GM13976 (cell line): ENCODE measurements at regions not wholly inside any gene's neighbourhood (a gene's known extent, or its start where the extent isn't known, plus 50 kb on each side); places are given as distances from the start of the nearest gene placed in this dataset.

ENCODE experiments used
- DNase-seq: peaks from one replicate; pipeline ENCODE4 v3.0.0; 2012; ENCODE audit warnings: low spot score
- in situ Hi-C: fragments of 300-500 bp; cut with MboI; formaldehyde crosslinking; loops from one replicate; pipeline ENCODE4 v1.12.0; 2022; ENCODE audit warnings: low sequenced_read_pairs, mixed read lengths, inconsistent platforms; ENCODE audit not compliant: unreplicated experiment
- TF ChIP-seq, protein P1 (sequence below): IDR thresholded peaks from 2 replicates; pipeline ENCODE4 v1.5.1; 2012; ENCODE audit warnings: borderline replicate concordance, mild to moderate bottlenecking; ENCODE audit not compliant: insufficient read depth; ENCODE audit errors: extremely low read depth, missing control alignments, control extremely low read depth

DNA sequence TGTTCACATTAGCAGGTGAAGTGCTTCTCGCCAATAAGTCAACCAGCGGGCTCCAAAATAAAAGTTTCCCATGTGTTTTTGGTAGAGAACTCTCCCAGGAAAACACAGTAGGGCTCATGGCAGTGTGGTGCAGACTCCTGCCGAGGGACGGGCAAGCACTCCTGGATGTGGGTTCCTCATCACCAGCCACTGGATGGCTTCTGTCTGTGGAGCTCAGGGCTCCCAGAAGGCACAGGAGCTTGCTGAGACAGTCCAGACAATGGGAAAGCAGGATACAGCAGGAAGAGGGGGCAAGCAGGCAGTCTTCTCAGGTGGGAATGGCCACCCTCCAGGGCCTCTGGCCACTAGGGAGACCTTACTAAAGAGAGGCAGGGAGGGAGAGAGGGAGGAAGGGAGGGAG, 142.4 kb downstream of the HSD17B3 start:
- in situ Hi-C loops: no loop called here
- no peak for DNase-seq

DNA sequence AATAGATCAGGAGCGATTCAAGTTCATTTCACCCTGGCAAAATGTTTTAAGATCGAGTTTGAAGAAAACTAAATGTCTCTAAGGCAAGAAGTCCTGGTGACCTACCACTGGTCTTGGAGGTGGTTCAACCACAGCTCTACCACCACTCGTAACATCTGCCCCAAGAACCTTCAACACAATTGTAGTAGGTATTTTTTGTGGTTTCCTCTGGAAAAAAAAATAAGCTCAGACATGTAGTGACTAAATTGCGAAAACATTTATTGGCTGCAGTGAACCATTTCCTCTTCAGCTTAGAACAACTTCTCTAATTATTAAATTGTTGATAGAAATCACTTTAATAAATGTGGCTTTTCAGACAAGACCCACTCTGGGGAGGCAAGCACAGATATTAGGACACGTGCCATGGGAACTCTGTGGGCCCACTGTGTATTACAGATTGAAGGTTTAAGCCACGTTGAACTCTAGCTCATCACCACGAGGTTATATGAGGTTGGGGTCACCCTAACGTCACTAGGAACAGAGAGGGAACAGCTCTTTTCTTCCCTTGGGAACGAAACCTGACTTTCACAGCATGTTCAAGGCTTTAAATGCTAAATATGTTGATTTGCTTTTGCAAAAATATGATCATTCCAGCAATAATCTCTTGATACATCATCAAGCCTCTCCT, 142.9 kb downstream of the HSD17B3 start:
- TF ChIP-seq, protein P1, sequence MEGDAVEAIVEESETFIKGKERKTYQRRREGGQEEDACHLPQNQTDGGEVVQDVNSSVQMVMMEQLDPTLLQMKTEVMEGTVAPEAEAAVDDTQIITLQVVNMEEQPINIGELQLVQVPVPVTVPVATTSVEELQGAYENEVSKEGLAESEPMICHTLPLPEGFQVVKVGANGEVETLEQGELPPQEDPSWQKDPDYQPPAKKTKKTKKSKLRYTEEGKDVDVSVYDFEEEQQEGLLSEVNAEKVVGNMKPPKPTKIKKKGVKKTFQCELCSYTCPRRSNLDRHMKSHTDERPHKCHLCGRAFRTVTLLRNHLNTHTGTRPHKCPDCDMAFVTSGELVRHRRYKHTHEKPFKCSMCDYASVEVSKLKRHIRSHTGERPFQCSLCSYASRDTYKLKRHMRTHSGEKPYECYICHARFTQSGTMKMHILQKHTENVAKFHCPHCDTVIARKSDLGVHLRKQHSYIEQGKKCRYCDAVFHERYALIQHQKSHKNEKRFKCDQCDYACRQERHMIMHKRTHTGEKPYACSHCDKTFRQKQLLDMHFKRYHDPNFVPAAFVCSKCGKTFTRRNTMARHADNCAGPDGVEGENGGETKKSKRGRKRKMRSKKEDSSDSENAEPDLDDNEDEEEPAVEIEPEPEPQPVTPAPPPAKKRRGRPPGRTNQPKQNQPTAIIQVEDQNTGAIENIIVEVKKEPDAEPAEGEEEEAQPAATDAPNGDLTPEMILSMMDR: no peak
- DNase-seq: no peak

More for the DNA sequence above, 142.4 kb downstream of the HSD17B3 start:
- TF ChIP-seq, protein P1: no peak

DNA sequence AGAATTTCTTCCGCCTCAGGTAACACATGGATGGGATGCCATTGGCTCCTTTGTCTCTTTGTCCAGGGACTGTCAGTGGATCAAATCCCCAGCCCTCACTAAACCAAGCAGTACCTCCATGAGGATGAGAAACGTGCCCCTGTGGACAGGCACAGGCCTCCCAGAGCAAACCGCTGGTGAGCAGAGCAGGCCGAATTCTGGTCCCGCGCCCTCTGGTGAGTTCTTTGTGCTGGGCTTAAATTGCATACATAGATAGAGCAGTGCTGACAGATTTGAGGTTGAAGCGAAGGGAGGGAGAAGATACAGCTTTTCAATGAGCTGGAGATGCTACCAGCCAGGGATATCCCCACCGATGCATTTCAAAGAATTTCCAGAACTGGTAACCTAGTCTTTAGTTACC, 143.8 kb downstream of the HSD17B3 start:
- in situ Hi-C loops: no loop called here
- TF ChIP-seq, protein P1: no peak
- DNase-seq: no peak

More for the DNA sequence above, 142.9 kb downstream of the HSD17B3 start:
- in situ Hi-C loops: no loop called here

DNA sequence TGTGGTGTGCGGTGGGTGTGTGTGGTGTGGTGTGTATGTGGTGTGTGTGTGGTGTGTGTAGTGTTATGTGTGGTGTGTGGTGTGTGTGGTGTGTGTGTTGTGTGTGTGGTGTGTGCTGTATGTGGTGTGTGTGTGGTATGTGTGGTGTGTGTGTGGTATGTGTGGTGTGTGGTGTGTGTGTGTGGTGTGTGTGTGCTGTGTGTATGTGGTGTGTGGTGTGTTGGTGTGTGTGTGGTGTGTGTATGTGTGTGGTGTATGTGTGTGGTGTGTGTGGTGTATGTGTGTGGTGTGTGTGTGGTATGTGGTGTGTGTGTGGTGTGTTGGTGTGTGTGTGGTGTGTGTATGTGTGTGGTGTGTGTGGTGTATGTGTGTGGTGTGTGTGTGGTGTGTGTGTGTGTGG, 144.3 kb downstream of the HSD17B3 start:
- DNase-seq: no peak
- TF ChIP-seq, protein P1: no peak
- in situ Hi-C loops: no loop called here

DNA sequence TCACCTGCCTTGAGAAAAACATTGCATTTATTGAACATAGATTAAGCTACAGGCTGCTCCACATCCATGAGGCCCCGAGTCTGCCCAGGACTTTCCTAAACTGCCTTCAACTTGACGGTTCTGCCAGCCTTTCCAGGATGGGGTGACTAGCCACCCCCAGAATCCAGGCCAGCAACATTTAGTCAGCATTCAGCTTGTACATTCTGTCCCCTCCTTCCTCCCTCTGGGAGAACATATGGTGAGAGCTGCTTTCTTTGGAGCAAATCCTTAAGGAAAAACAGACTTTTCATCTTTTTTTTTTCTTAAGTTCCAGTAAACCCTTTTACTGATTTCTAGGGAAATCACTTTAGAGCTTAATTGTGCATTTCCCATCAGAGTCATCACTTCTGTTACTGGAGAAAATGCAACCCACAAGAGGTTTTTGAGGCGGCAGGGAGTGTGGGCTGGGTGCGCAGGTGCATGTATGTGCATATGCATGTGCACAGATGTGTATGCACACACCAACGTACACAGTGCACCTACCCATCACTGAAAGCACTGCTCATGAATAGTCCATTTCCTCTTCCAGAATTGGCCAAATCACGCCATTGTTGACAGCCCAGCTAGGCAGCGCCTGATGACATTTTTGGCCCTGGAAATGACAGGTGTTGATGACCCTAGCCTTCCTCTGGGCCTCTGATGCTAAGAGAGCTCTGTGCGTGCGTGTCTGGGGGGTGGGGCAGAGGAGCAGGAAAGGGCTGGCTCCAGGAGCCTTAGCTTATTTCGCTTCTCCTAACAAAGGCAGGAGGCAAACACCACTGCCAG, 145.6 kb downstream of the HSD17B3 start:
- DNase-seq: no peak
- TF ChIP-seq, protein P1: no peak
- in situ Hi-C loops: no loop called here

DNA sequence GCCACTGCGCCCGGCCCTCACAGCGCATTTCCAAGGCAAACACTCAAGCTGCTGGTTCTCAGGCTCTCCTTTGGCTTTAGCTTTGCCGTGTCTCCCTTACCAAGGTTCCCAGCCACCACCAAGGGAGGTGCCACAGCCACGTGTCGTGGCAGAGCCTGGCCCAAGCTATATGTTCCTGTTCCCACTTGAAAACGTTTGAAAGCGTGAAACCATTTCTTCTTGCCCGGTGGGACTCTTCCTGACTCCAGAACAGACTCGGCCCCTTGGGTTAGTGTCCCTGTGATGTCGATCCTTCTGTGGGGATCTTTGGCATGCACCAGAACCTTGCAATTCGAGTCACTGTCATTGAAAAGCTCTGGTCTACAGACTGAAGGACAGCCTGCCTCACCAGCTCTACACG, 147.9 kb downstream of the HSD17B3 start:
- TF ChIP-seq, protein P1: no peak
- in situ Hi-C loops: no loop called here
- DNase-seq: no peak
